HepG2 (cell line): ENCODE measurements at regions not wholly inside any gene's neighbourhood (a gene's known extent, or its start where the extent isn't known, plus 50 kb on each side); places are given as distances from the start of the nearest gene placed in this dataset.
A peak's percentile ranks its signal among the peaks of the same experiment; 100 is the strongest.

Source experiments
- ATAC-seq: fragments of 200-7000 bp; cut with Tn5 transposase; 3 replicates; pipeline ENCODE4 v1.9.1; 2020; ENCODE audit warnings: mild to moderate bottlenecking, moderate library complexity
- BruUV-seq: library from RNA; stranded (reverse); fragments of 400-500 nt; replicated peaks from 2 replicates; lab custom pipeline; 2021; lab: Mats Ljungman, UMichigan
- CTCF ChIA-PET: fragments of 300-600 bp; formaldehyde crosslinking; extraction: SDS; loops from one replicate; lab custom pipeline; 2021; ENCODE audit warnings: low total read pairs, inconsistent platforms, low intra/inter-chr PET ratio; lab: Yijun Ruan, JAX
- POLR2A ChIA-PET: fragments of 350-600 bp; sonication (Branson Sonifier 250); formaldehyde crosslinking; loops from one replicate; lab custom pipeline; 2020; ENCODE audit warnings: antibody characterized with exemption, inconsistent platforms; lab: Yijun Ruan, JAX
- DNase-seq: peaks from one replicate; pipeline ENCODE4 v3.0.0-alpha.2; 2015; ENCODE audit warnings: low spot score
- FAIRE-seq: peaks from 3 replicates; lab custom pipeline; 2011; peaks lifted over from hg19 to GRCh38; lab: Jason Lieb, UNC
- H2AFZ ChIP-seq: one replicate; pipeline ENCODE4 v1.6.1; 2011; ENCODE audit warnings: low read length, inconsistent platforms
- H3K27ac ChIP-seq: fragments of 300-600 bp; 3 replicates; pipeline ENCODE4 v1.8.0; 2011; ENCODE audit warnings: mixed run types, mild to moderate bottlenecking, mixed read lengths, low read length, inconsistent platforms; ENCODE audit not compliant: insufficient read depth; ENCODE audit errors: extremely low read length
- H3K27me3 ChIP-seq, 2 experiments: fragments of 200-600 bp in 1 of 2; 2 replicates in 1 of 2; 3 replicates in 1 of 2; pipeline versions ENCODE4 v1.6.0 to v1.8.0; 2011; ENCODE audit warnings: low read length in 2 of 2, mild to moderate bottlenecking in 2 of 2, moderate library complexity in 2 of 2, inconsistent platforms in 1 of 2; ENCODE audit not compliant: insufficient read depth in 2 of 2, control insufficient read depth in 1 of 2
- H3K36me3 ChIP-seq, 2 experiments: fragments of 200-600 bp in 1 of 2; replicated peaks in 1 of 2; 2 replicates in 1 of 2; 3 replicates in 1 of 2; pipeline versions ENCODE4 v1.5.1 to v1.8.0; 2011; ENCODE audit warnings: low read length in 2 of 2, inconsistent platforms in 1 of 2; ENCODE audit not compliant: insufficient read depth in 2 of 2, control insufficient read depth in 1 of 2
- H3K4me1 ChIP-seq: 2 replicates; pipeline ENCODE4 v1.5.1; 2012; ENCODE audit warnings: low read length, inconsistent platforms; ENCODE audit not compliant: insufficient read depth
- H3K4me2 ChIP-seq: 2 replicates; pipeline ENCODE4 v1.6.0; 2011; ENCODE audit warnings: low read depth, low read length, inconsistent platforms
- H3K4me3 ChIP-seq, 3 experiments: fragments of 200-600 bp in 1 of 3; sonication (generic), shearing (Covaris generic) in 1 of 3; replicated peaks in 1 of 3; 2 replicates each; pipeline ENCODE4 v1.5.1; 2011 to 2016; ENCODE audit warnings: low read length in 3 of 3, inconsistent platforms in 2 of 3, low read depth in 2 of 3, mild to moderate bottlenecking in 2 of 3, control low read depth in 1 of 3, mixed read lengths in 1 of 3; ENCODE audit not compliant: insufficient read depth in 1 of 3
- H3K79me2 ChIP-seq: one replicate; pipeline ENCODE4 v1.6.1; 2011; ENCODE audit warnings: low read length, inconsistent platforms; ENCODE audit not compliant: insufficient read depth
- H3K9ac ChIP-seq: 2 replicates; pipeline ENCODE4 v1.6.0; 2011; ENCODE audit warnings: mild to moderate bottlenecking, low read depth, low read length, inconsistent platforms; ENCODE audit not compliant: insufficient read depth
- H3K9me3 ChIP-seq: 2 replicates; pipeline ENCODE4 v1.5.1; 2012; ENCODE audit warnings: mild to moderate bottlenecking, low read length
- H4K20me1 ChIP-seq: 2 replicates; pipeline ENCODE4 v1.6.0; 2011; ENCODE audit warnings: inconsistent platforms, mild to moderate bottlenecking, low read length, moderate library complexity; ENCODE audit not compliant: insufficient read depth
- ARNTL ChIP-seq: sonication (generic); formaldehyde crosslinking; IDR thresholded peaks from 2 replicates; pipeline ENCODE4 v1.4.0; 2020; ENCODE audit warnings: mild to moderate bottlenecking, missing genetic modification reagents
- HDAC6 ChIP-seq: fragments of 200-600 bp; sonication (generic); IDR thresholded peaks from 2 replicates; pipeline ENCODE4 v1.7.0; 2017; ENCODE audit warnings: mild to moderate bottlenecking, antibody characterized with exemption, low read length, low read depth
- MEF2D ChIP-seq: sonication (generic); formaldehyde crosslinking; IDR thresholded peaks from 2 replicates; pipeline ENCODE4 v1.5.1; 2020; ENCODE audit warnings: mild to moderate bottlenecking, missing genetic modification reagents
- NFYB ChIP-seq: sonication (generic); formaldehyde crosslinking; IDR thresholded peaks from 2 replicates; pipeline ENCODE4 v1.4.0; 2020; ENCODE audit warnings: missing genetic modification reagents
- RFX5 ChIP-seq: IDR thresholded peaks from 2 replicates; pipeline ENCODE4 v1.6.1; 2011; ENCODE audit warnings: low read depth, low read length, improper control_type of control experiment
- STAG1 ChIP-seq: sonication (generic); formaldehyde crosslinking; IDR thresholded peaks from 2 replicates; pipeline ENCODE4 v1.4.0; 2020; ENCODE audit warnings: missing genetic modification reagents
- TEAD3 ChIP-seq: optimal IDR thresholded peaks from 2 replicates; pipeline ENCODE3; 2016; ENCODE audit warnings: borderline replicate concordance
- WGBS: methylation state at CpG from one replicate; pipeline ENCODE4 v1.1.6; 2017; ENCODE audit warnings: low lambda C conversion rate; 5-methylcytosine and 5-hydroxymethylcytosine counted together
- in situ Hi-C: cut with HindIII; loops from 2 replicates; pipeline ENCODE4 v1.10.0; 2017; ENCODE audit warnings: low pct_unique_long_range_greater_than_20kb; ENCODE audit not compliant: extremely low pct_ligation_motif_present
- intact Hi-C: fragments of 100-400 bp; cut with micrococcal nuclease; formaldehyde crosslinking; loops from one replicate; pipeline ENCODE4 v1.10.0; 2022; ENCODE audit not compliant: unreplicated experiment
- TF ChIP-seq, protein P1 (sequence below): sonication (generic); formaldehyde crosslinking; IDR thresholded peaks from 2 replicates; pipeline ENCODE4 v1.4.0; 2020; ENCODE audit warnings: missing genetic modification reagents

- WGBS = 24% methylated on average over 2 of the region's 2 CpGs
These were observed 343.0 kb downstream of the KLF5 start for GRCh38 chr13:73401769-73402168.

DNA sequence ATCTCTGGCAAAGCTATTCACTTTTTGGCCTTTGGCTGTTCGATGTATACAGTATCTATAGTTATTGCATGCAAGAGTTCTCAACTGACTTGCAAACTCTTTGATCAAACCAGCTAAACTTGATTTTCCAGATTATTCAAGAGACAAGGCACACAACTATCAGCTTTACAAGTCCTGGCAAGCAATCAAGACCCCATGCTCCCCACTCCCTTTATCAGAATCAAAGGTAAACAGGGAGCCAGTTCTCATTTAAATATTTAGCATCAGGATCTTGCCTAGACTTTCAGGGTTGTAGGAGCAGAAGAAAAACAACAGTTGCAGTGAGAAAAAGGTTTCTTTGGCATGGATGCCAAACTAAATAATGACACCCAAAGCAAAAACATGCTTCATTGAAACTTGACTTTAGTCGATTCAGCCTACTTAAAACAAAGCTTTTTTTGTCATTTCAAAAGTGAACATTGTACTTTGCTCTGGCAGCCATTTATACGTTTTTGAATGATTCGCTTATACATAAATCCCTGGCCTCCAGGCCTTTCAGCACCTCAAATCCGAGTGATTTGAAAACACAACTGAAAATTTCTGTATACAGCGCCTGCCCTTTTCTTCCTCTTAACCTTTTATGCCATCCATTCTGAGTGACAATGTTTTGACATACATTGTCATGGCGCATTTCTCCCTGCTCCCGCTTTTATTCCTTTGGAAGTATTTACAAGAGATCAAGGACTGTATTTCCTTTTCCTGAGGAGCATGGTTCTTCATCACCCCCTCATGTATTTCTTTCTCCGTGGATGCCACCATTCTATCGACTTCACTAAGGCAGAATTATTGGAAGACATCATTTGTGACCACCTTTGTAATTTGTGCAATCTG is 340.8 kb downstream of the KLF5 start:
- Histone ChIP-seq H4K20me1 (no peaks in the 10 kb centered on the region), H3K4me1 (peaks cover 9% of the 10 kb centered on the region), H2AFZ (no peak overlapping the region), H3K4me3 (no peak overlapping the region; a peak in 1 of 6 replicates), H3K4me2 (no peak overlapping the region), H3K36me3 (no peaks in the 10 kb centered on the region), H3K27ac (no peak overlapping the region), H3K27me3 (no peaks in the 10 kb centered on the region), H3K9ac (no peak overlapping the region), H3K9me3 (no peaks in the 10 kb centered on the region), H3K79me2 (no peaks in the 10 kb centered on the region)
- DNase-seq = peak; percentile 1
- no peak for FAIRE-seq
- no peak for TF ChIP-seq NFYB
- TF ChIP-seq, protein P1, sequence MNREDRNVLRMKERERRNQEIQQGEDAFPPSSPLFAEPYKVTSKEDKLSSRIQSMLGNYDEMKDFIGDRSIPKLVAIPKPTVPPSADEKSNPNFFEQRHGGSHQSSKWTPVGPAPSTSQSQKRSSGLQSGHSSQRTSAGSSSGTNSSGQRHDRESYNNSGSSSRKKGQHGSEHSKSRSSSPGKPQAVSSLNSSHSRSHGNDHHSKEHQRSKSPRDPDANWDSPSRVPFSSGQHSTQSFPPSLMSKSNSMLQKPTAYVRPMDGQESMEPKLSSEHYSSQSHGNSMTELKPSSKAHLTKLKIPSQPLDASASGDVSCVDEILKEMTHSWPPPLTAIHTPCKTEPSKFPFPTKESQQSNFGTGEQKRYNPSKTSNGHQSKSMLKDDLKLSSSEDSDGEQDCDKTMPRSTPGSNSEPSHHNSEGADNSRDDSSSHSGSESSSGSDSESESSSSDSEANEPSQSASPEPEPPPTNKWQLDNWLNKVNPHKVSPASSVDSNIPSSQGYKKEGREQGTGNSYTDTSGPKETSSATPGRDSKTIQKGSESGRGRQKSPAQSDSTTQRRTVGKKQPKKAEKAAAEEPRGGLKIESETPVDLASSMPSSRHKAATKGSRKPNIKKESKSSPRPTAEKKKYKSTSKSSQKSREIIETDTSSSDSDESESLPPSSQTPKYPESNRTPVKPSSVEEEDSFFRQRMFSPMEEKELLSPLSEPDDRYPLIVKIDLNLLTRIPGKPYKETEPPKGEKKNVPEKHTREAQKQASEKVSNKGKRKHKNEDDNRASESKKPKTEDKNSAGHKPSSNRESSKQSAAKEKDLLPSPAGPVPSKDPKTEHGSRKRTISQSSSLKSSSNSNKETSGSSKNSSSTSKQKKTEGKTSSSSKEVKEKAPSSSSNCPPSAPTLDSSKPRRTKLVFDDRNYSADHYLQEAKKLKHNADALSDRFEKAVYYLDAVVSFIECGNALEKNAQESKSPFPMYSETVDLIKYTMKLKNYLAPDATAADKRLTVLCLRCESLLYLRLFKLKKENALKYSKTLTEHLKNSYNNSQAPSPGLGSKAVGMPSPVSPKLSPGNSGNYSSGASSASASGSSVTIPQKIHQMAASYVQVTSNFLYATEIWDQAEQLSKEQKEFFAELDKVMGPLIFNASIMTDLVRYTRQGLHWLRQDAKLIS (CRISPR knock-in tag) = no peak
- TF ChIP-seq ARNTL (CRISPR knock-in tag) = no peak
- TF ChIP-seq RFX5 = no peak
- no peak for TF ChIP-seq HDAC6
- TF ChIP-seq TEAD3 (CRISPR knock-in tag) = no peak
- in situ Hi-C loops (loop anchor here (25.0 kb wide), 1 partner anchor 337 kb away; the partner anchor contains the start of gene KLF5), intact Hi-C loops (no loop called here)
- no peak for ATAC-seq
- ChIA-PET CTCF (no interaction called here), POLR2A (no interaction called here)
- no TSS peak for BruUV-seq
- WGBS = 26% methylated on average over 10 of the region's 10 CpGs

More at GRCh38 chr13:73401769-73402168, 343.0 kb downstream of the KLF5 start:
- TF ChIP-seq MEF2D (CRISPR knock-in tag) = no peak
- TF ChIP-seq STAG1 (CRISPR knock-in tag) = 0 out of 2 replicates have a peak, but pooled peaks have one; percentile 6
- no peak overlapping the region for H3K9ac ChIP-seq
- no peaks in the 10 kb centered on the region for H3K9me3 ChIP-seq
- FAIRE-seq = no peak
- H3K4me3 ChIP-seq = no peak overlapping the region
- DNase-seq = no peak
- ATAC-seq = no peak
- no peak overlapping the region for H3K4me2 ChIP-seq
- no TSS peak for BruUV-seq
- H4K20me1 ChIP-seq = no peaks in the 10 kb centered on the region
- in situ Hi-C loops = loop anchor here (25.0 kb wide), 1 partner anchor 339 kb away; the partner anchor contains the start of gene KLF5
- no peaks in the 10 kb centered on the region for H3K36me3 ChIP-seq
- POLR2A ChIA-PET = no interaction called here
- no peaks in the 10 kb centered on the region for H3K79me2 ChIP-seq
- H2AFZ ChIP-seq = no peak overlapping the region
- no peak overlapping the region for H3K27ac ChIP-seq
- intact Hi-C loops = no loop called here
- no peaks in the 10 kb centered on the region for H3K27me3 ChIP-seq
- peaks cover 9% of the 10 kb centered on the region for H3K4me1 ChIP-seq
- CTCF ChIA-PET = no interaction called here
